NCI-H1105 treated with DMSO at 0.1 percent for 48 hours (cell line): ENCODE measurements at regions not wholly inside any gene's neighbourhood (a gene's known extent, or its start where the extent isn't known, plus 50 kb on each side); places are given as distances from the start of the nearest gene placed in this dataset.

Experiments used
- DNase-seq: peaks from one replicate; lab custom pipeline; 2025; lab: John Stamatoyannopoulos, UW

GRCh38 chr5:35319333-35320002, 89.2 kb upstream of the PRLR start:
- DNase-seq = no peak

- DNase-seq = no peak
Observed at GRCh38 chr5:35317586-35317985, 87.3 kb upstream of the PRLR start.

- no peak for DNase-seq
Observed at GRCh38 chr5:35316611-35317274, 86.5 kb upstream of the PRLR start.

- DNase-seq = no peak
Observed at GRCh38 chr5:35313291-35313690, 83.0 kb upstream of the PRLR start.

GRCh38 chr5:35312267-35312666, 82.0 kb upstream of the PRLR start:
- no peak for DNase-seq

- no peak for DNase-seq
Observed at GRCh38 chr5:35309365-35310130, 79.3 kb upstream of the PRLR start.

- DNase-seq = no peak
Observed at GRCh38 chr5:35308421-35308820, 78.1 kb upstream of the PRLR start.

- no peak for DNase-seq
Observed at GRCh38 chr5:35306716-35307365, 76.6 kb upstream of the PRLR start.

- no peak for DNase-seq
Observed at GRCh38 chr5:35305336-35306020, 75.2 kb upstream of the PRLR start.

GRCh38 chr5:35304291-35304690, 74.0 kb upstream of the PRLR start:
- DNase-seq = no peak

GRCh38 chr5:35303152-35303551, 72.9 kb upstream of the PRLR start:
- no peak for DNase-seq

- no peak for DNase-seq
Observed at GRCh38 chr5:35302544-35302943, 72.3 kb upstream of the PRLR start.

- DNase-seq = no peak
Observed at GRCh38 chr5:35297755-35298154, 67.5 kb upstream of the PRLR start.

GRCh38 chr5:35294976-35295375, 64.7 kb upstream of the PRLR start:
- no peak for DNase-seq

GRCh38 chr5:35294017-35294416, 63.7 kb upstream of the PRLR start:
- DNase-seq = no peak

GRCh38 chr5:35285435-35285834, 55.1 kb upstream of the PRLR start:
- no peak for DNase-seq

GRCh38 chr5:35285011-35285410, 54.7 kb upstream of the PRLR start:
- no peak for DNase-seq

- DNase-seq = no peak
Observed at GRCh38 chr5:35284364-35284763, 54.1 kb upstream of the PRLR start.

GRCh38 chr5:35282810-35283209, 52.5 kb upstream of the PRLR start:
- DNase-seq = no peak

- no peak for DNase-seq
Observed at GRCh38 chr5:35281613-35282012, 51.3 kb upstream of the PRLR start.
